Skeletal muscle cell (primary cell): ENCODE measurements at regions not wholly inside any gene's neighbourhood (a gene's known extent, or its start where the extent isn't known, plus 50 kb on each side); places are given as distances from the start of the nearest gene placed in this dataset.
"Not testable (repeated sequence)": the region's sequence is repeated elsewhere in the genome, so short reads cannot be mapped to it uniquely, and the experiment has no call there.

Source experiments
- DNase-seq: peaks from one replicate; pipeline ENCODE4 v3.0.0-alpha.2; 2010; ENCODE audit warnings: low read depth
- H3K4me3 ChIP-seq: 2 replicates; pipeline ENCODE4 v1.5.1; 2011; ENCODE audit warnings: low read depth, mild to moderate bottlenecking, control low read depth, low read length, moderate library complexity

- no peak overlapping the region for H3K4me3 ChIP-seq
- DNase-seq, result no peak
Measured at GRCh38 chr5:7066471-7067235, 329.3 kb upstream of the ADCY2 start.

- DNase-seq, result no peak
- no peak overlapping the region for H3K4me3 ChIP-seq
Measured at GRCh38 chr5:7068156-7068555, 327.8 kb upstream of the ADCY2 start.

- no peak overlapping the region for H3K4me3 ChIP-seq
- no peak for DNase-seq
Measured at GRCh38 chr5:7068899-7069298, 327.0 kb upstream of the ADCY2 start.

- H3K4me3 ChIP-seq, result no peak overlapping the region
- DNase-seq, result no peak
Measured at GRCh38 chr5:7072188-7072587, 323.8 kb upstream of the ADCY2 start.

GRCh38 chr5:7073666-7074065, 322.3 kb upstream of the ADCY2 start:
- H3K4me3 ChIP-seq, result no peak overlapping the region
- DNase-seq, result no peak

GRCh38 chr5:7074176-7074575, 321.8 kb upstream of the ADCY2 start:
- DNase-seq, result no peak
- no peak overlapping the region for H3K4me3 ChIP-seq

GRCh38 chr5:7075470-7075869, 320.5 kb upstream of the ADCY2 start:
- H3K4me3 ChIP-seq, result no peak overlapping the region
- DNase-seq, result no peak

- no peak for DNase-seq
- no peak overlapping the region for H3K4me3 ChIP-seq
Measured at GRCh38 chr5:7078101-7078500, 317.8 kb upstream of the ADCY2 start.

- H3K4me3 ChIP-seq, result no peak overlapping the region
- no peak for DNase-seq
Measured at GRCh38 chr5:7078901-7079300, 317.0 kb upstream of the ADCY2 start.

GRCh38 chr5:7080501-7080900, 315.4 kb upstream of the ADCY2 start:
- no peak for DNase-seq
- H3K4me3 ChIP-seq, result no peak overlapping the region

GRCh38 chr5:7087719-7088297, 308.1 kb upstream of the ADCY2 start:
- no peak overlapping the region for H3K4me3 ChIP-seq
- no peak for DNase-seq

- H3K4me3 ChIP-seq, result no peak overlapping the region
- DNase-seq, result no peak
Measured at GRCh38 chr5:7088849-7089248, 307.1 kb upstream of the ADCY2 start.

GRCh38 chr5:7094626-7095025, 301.3 kb upstream of the ADCY2 start:
- H3K4me3 ChIP-seq, result no peak overlapping the region
- no peak for DNase-seq

GRCh38 chr5:7096294-7096693, 299.6 kb upstream of the ADCY2 start:
- no peak overlapping the region for H3K4me3 ChIP-seq
- no peak for DNase-seq

- H3K4me3 ChIP-seq, result no peak overlapping the region
Measured at GRCh38 chr5:7105358-7105757, 290.6 kb upstream of the ADCY2 start.

GRCh38 chr5:7117961-7118360, 278.0 kb upstream of the ADCY2 start:
- DNase-seq, result no peak
- H3K4me3 ChIP-seq, result no peak overlapping the region

More at GRCh38 chr5:7105358-7105757, 290.6 kb upstream of the ADCY2 start:
- no peak for DNase-seq

- no peak for DNase-seq
- H3K4me3 ChIP-seq, result no peak overlapping the region
Measured at GRCh38 chr5:7131680-7132079, 264.3 kb upstream of the ADCY2 start.

GRCh38 chr5:7146886-7147285, 249.1 kb upstream of the ADCY2 start:
- no peak overlapping the region for H3K4me3 ChIP-seq
- DNase-seq, result no peak

- H3K4me3 ChIP-seq, result no peak overlapping the region
- DNase-seq, result no peak
Measured at GRCh38 chr5:7157083-7157482, 238.9 kb upstream of the ADCY2 start.

GRCh38 chr5:7169240-7169878, 226.6 kb upstream of the ADCY2 start:
- DNase-seq, result no peak
- no peak overlapping the region for H3K4me3 ChIP-seq

GRCh38 chr5:7170785-7171184, 225.2 kb upstream of the ADCY2 start:
- DNase-seq, H3K4me3 ChIP-seq: not testable (repeated sequence)
